ENCODE measurements at regions not wholly inside any gene's neighbourhood (a gene's known extent, or its start where the extent isn't known, plus 50 kb on each side); places are given as distances from the start of the nearest gene placed in this dataset.

GRCh38 chr9:1490341-1491232 lies 440.4 kb downstream of the DMRT2 start:
- DNase-seq (ENCODE audit: low read depth) = no peak

GRCh38 chr9:1492156-1492555 lies 442.0 kb downstream of the DMRT2 start:
- no peak for DNase-seq (ENCODE audit: low read depth)

- DNase-seq (ENCODE audit: low read depth) = no peak
Measured at GRCh38 chr9:1495282-1496030, 445.3 kb downstream of the DMRT2 start.

DNA sequence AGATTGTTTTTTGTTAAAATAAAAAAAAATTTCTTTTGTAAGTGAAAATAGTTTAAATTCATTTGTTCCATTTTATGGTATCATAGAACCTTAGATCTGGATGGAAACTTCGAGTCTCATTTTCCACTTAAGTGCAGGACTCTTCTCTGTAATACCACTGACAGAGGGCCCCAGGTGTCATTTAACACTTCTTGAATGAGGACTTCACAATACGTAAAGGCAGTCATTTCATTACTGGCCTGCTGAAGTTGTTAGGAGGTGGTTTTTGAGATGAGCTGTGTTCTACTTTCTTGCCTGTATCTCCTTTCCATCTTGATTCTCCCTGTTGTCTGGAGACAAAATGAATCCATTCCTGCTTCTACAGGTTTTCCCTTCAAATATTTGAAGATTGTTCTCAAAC lies 455.3 kb downstream of the DMRT2 start:
- DNase-seq (ENCODE audit: low read depth) = no peak

DNA sequence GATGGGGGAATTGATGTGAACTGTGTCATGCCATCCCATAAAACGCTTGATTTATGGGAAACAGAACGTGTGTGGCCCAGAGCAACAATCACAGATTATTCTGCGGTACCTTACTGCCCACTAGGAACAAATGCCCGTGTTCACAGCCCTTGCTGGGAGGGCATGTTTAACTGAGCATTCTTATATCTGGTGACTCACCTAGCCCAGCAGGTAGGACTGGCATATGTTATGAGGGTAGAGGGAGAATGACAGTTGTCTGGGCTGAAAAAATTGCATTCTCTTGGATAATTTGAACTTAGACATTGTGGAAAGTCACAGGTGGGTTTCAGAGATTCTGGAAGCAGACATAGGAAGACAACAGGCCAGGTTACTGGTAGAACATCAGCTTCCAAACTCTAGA lies 460.6 kb downstream of the DMRT2 start:
- no peak for DNase-seq (ENCODE audit: low read depth)

DNA sequence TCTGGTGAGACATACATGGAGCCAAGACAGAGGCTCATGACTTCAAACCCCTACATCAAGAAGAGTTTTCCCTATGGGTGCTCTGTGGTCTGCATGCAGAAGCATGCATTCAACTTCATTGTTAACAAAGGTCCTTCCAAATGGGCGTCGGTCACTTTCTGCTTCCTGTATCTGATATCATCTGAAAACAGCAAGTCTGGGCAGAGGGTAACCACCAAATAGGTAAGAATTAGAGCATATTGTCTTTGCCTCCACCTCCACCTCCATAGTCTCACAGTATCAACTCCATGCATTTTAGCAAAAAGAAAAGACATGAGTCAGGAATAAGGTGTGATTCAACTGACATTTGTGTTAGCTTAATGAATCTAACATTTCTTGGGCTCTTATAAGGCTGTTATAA lies 462.9 kb downstream of the DMRT2 start:
- DNase-seq (ENCODE audit: low read depth) = no peak

- no peak for DNase-seq (ENCODE audit: low read depth)
Measured at GRCh38 chr9:1514250-1514649, 464.1 kb downstream of the DMRT2 start.

- DNase-seq (ENCODE audit: low read depth) = no peak
Measured at GRCh38 chr9:1514776-1515363, 464.7 kb downstream of the DMRT2 start.

DNA sequence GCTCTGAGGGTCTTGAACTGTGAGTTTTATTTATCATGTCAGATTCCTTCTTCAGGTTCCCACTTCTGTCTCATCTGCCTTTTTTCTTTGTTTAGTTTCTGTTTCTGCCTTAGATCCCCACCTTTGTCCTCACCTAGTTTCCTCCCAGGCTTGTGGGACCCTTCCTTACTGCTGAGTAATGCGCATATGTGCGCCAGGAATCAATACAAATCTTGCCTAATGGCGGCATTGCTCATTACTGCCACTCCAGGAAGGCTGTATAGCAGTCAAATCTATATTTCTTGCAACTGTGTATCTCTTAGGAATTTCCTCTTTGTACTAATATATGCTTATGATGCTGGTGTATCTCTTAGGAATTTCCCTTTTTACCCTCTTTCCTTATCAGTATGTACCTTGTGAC lies 465.4 kb downstream of the DMRT2 start:
- DNase-seq (ENCODE audit: low read depth) = no peak

DNA sequence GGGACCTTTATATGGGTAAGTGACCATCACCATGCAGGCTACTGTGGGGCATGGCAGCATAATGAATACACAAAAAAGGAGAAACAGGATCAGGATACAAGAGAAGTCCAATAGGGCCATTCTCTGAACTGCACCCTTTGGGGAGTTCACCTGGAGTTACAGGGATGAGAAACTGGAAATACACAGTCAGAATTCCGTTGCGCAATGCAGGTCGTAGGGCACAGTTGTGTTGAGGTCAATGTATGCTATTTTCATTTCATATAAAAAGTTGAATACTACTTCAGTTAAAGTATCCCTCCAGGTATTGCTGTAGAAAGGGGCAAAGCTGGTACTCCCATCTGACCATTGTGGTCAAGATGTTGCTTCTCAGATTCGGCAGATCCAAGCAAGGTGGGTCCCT lies 471.4 kb downstream of the DMRT2 start:
- DNase-seq (ENCODE audit: low read depth) = no peak

DNA sequence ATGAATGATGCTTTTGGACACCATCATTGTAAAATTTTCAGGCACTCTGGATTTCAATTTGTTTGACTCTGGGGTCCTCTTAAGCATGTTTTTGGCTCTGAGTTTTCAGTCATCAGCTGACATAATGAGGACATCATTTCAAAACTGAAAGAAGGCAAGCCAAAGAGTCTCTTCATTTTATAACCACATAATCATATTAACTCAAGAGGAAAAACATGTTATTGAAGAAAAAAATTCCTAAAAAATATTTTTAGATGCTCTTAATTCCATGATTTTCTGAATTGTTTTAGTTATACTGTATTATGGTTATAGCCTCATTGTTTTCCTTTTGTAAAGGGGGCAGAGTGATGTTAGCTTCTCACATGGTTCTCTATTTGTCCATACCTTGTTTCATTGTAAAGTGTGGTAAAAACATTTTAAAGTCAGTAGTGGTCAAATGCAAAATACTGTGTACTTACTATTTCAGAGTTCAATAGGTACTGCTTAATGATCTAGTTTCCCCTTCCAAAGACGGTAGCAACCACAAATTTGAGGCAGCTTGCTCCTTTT lies 472.1 kb downstream of the DMRT2 start:
- no peak for DNase-seq (ENCODE audit: low read depth)

DNA sequence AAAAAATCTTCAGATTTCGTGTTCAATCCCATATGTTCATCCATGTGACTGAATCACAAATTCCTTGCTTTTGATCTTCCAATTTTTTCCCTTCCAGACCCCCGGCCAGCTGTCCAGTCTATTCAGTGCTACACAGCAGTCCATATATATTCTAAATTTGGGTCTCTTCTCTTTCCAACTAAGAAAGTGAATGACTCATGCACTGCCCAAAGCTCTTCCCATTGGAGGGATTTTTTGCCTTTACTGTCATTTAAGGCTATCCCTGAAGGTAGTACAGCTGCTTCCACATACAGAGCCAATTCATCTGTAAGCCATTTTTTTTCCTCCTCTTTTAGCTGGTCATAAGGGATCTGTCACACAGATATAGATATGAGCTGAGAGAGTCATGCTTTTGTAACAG lies 478.3 kb downstream of the DMRT2 start:
- DNase-seq (ENCODE audit: low read depth) = no peak

GRCh38 chr9:1530696-1531095 lies 480.5 kb downstream of the DMRT2 start:
- no peak for DNase-seq (ENCODE audit: low read depth)

DNA sequence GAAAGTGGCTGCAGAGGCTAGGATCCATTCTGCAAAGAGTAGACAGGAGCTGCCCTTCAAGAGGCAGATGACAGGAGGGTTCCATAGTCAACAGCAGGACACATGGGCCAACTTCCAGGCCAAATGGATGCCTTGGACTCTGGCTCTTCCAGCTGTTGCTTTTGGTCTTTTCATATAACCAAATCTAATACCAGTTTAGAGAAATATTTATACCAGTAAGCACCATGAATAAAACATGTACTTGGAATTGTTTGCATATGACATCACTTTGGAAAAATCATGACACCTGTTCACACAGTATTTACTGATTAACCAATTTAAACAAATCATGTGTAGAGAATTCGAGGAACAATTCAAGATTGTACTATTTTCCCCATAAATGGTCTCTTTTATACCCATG lies 481.3 kb downstream of the DMRT2 start:
- DNase-seq (ENCODE audit: low read depth) = no peak

DNA sequence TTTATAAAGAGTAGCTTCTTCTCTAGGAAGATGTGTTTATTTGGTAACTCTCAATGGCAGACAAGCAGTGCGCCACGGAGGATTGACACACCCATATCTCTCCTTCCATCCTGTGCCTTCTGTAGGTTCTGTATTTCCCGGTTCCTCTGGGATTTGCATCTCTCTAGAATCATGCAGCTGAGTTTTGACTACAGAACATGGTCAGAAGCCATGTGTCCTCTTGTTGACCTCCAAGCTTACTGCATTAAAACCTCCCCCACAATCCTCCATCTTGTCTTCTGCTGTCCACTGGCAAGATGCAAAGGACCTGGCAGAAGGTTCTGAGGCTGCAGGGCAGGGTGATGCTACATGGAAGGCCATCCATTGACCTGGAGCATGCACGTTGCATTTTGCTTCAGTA lies 482.0 kb downstream of the DMRT2 start:
- DNase-seq (ENCODE audit: low read depth) = no peak

DNA sequence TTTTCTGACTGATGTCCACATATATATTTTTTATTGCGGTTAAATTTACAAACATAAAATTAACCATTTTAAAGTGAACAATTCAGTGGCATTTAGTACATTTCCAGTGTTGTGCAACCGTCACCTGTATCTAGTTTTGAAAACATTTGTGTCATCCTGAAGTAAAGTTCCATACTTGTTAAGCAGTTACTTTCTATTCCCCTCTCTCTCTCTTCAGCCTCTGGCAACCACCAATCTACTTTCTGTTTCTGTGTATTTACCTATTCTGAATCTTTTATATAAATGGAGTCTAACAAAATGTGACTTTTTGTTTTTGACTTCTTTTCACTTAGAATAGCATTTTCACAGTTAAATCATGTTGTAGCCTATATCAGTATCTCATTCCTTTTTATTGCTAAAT lies 480.1 kb upstream of the SMARCA2 start:
- no peak for DNase-seq (ENCODE audit: low read depth)

- no peak for DNase-seq (ENCODE audit: low read depth)
Measured at GRCh38 chr9:1535599-1535998, 479.5 kb upstream of the SMARCA2 start.

GRCh38 chr9:1536522-1537170 lies 478.5 kb upstream of the SMARCA2 start:
- no peak for DNase-seq (ENCODE audit: low read depth)

DNA sequence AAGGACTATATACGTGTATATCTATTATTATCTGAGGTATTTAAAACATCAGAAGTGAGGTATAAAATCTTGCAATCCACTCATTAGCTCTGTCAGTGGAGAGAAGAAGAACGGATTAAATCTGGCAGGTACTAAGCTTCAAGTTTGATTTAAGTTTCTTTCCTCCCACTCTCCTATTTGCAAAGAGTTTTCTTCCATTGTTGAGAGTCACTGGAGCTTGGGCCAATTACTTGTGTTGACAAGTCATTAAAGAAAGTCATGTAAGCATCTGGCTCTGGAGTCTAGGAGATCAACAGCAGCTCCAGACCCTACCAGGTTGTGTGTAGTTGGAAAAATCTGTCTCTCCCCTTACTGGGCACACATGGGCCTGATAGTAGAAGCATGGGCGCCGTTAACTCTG lies 476.8 kb upstream of the SMARCA2 start:
- DNase-seq (ENCODE audit: low read depth) = no peak

GRCh38 chr9:1539216-1539615 lies 475.9 kb upstream of the SMARCA2 start:
- no peak for DNase-seq (ENCODE audit: low read depth)

GRCh38 chr9:1550636-1551035 lies 464.5 kb upstream of the SMARCA2 start:
- no peak for DNase-seq (ENCODE audit: low read depth)

Measured in RPMI7951 (cell line).